ENCODE measurements at regions not wholly inside any gene's neighbourhood (a gene's known extent, or its start where the extent isn't known, plus 50 kb on each side); places are given as distances from the start of the nearest gene placed in this dataset.

GRCh38 chr16:73166947-73167550, 119.1 kb upstream of the ZFHX3 start:
- intact Hi-C loops (cut with DNase I, micrococcal nuclease): no loop called here
- DNase-seq (no peak), ATAC-seq (no peak)

DNA sequence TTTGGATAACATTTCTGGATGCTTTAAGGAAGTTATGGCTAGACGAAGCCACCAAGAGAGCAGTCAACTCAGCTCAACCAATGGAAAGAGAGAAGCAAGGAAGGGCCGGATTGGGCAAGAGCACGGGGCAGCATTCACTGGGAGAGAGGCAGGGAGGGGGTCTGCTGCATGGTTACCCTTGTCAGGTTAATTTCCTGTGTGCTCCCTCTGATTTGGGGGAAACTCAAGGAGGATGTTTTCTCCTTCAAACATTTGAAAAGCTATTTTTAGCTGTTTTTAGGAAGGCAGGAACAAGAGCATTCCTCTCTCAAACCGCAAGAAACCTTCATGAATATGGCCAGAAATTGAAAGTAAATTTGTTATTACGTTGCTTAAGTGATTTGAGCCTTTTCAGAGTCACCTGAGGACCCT, 118.5 kb upstream of the ZFHX3 start:
- no peak for ATAC-seq
- no peak for DNase-seq
- intact Hi-C loops (cut with DNase I, micrococcal nuclease): no loop called here

GRCh38 chr16:73163238-73163815, 115.4 kb upstream of the ZFHX3 start:
- no peak for ATAC-seq

GRCh38 chr16:73161977-73162376, 114.0 kb upstream of the ZFHX3 start:
- intact Hi-C loops (cut with DNase I, micrococcal nuclease): no loop called here
- DNase-seq: no peak
- peak; percentile 58 for ATAC-seq

More at GRCh38 chr16:73163238-73163815, 115.4 kb upstream of the ZFHX3 start:
- intact Hi-C loops (cut with DNase I, micrococcal nuclease): no loop called here
- no peak for DNase-seq

DNA sequence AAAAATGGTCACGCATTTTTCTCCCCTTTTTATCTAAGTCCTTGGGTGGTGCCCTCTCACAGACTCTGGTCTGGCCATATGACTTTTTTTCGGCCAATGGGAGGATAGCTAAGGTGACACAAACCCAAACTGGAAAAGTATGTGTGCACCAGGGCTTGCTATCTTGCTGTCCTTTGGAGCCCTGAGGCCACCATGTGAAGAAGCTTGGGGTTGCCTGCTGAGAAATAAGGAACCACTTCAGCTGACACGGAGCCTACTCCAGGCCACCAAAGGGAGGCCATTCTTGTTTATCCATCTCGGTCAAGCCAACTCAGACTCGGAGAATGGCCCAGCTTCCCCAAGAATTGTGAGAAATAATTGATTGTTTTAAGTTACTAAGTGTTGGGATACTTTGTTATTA, 111.4 kb upstream of the ZFHX3 start:
- no peak for DNase-seq
- ATAC-seq: no peak
- intact Hi-C loops (cut with DNase I, micrococcal nuclease): no loop called here

DNA sequence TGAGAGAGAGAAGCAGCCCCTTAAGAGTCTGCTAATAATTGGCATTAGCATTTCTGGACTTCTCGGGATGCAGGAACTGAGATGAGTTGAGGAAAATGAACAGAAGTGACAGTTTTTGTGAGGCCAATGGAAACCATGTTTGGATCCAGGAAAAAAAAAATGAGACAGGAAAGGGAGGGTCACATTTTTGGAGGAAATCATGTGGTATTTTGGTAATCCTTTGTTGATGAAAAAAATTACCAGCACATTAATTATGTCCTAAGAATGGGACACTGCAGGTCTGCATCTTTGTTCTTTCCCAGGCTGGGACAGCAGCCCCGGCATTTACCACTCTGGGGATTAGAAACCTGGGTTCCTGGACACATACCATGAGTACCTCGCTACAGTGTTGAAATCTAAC, 109.9 kb upstream of the ZFHX3 start:
- intact Hi-C loops (cut with DNase I, micrococcal nuclease): no loop called here
- ATAC-seq (no peak), DNase-seq (no peak)

DNA sequence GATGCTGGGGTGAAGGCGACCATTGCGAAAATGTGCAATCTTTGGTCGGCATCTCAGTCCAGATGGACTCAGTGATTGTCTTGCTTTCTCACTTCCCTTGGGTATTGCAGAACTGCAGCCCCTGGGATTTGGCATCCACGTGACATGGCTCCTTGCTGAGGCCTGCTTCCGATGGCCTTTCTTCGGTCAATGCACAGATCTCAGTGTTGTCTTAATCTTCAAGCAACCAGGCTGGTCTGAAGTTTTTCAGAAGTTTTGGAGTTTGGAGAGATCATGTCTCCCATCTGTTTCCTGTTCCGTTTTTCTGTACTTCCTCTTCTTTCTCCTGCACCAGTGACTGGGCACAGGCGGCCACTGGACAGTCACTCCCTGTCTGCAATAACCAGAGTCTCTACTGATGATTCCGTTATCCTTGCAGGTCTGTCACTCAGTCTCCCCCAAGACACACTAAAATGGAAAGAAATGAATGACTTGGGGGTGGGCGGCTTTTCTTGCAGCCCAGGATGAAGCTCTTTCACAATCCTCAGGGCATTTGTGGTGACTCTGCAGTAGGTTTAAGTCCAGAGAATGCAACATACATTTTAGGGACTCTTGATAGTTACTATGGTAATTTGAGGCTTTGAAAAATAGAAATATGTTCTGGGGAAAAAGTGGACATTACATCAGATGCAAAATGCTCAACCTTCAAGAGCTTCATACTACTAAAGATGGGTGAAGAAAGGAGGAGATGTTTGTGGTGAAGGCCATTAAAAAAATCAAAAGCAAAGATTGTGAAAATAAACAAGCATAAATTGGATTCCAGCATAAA, 106.3 kb upstream of the ZFHX3 start:
- ATAC-seq (peak; percentile 15), DNase-seq (peak; percentile 13 to 34)
- intact Hi-C loops (cut with DNase I, micrococcal nuclease): no loop called here

GRCh38 chr16:73152386-73153125, 104.6 kb upstream of the ZFHX3 start:
- intact Hi-C loops (cut with DNase I, micrococcal nuclease): no loop called here
- ATAC-seq: no peak
- no peak for DNase-seq

GRCh38 chr16:73151941-73152340, 104.0 kb upstream of the ZFHX3 start:
- no peak for DNase-seq
- intact Hi-C loops (cut with DNase I, micrococcal nuclease): no loop called here
- no peak for ATAC-seq

DNA sequence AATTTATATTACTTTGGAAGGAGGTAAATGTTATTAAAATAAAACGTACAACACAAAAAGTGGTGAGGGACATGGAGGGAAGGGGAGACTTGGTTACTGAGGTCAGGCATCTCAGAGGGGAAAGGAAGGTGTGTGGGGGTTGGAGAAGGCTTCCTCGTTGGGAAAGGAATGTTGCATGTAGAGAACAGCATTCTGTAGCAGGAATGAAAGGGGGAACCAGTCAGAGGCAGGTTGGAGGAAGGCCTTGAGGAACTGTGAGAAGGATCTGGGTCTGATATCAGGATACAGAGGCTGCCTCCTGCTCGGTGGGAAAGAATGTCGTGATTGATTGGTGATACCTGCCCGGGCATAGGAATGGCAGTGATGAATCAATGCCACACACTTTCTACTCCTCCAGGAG, 103.3 kb upstream of the ZFHX3 start:
- intact Hi-C loops (cut with DNase I, micrococcal nuclease): no loop called here
- ATAC-seq (no peak), DNase-seq (no peak)

- DNase-seq (no peak), ATAC-seq (no peak)
- intact Hi-C loops (cut with DNase I, micrococcal nuclease): no loop called here
Observed at GRCh38 chr16:73150786-73151185, 102.9 kb upstream of the ZFHX3 start.

DNA sequence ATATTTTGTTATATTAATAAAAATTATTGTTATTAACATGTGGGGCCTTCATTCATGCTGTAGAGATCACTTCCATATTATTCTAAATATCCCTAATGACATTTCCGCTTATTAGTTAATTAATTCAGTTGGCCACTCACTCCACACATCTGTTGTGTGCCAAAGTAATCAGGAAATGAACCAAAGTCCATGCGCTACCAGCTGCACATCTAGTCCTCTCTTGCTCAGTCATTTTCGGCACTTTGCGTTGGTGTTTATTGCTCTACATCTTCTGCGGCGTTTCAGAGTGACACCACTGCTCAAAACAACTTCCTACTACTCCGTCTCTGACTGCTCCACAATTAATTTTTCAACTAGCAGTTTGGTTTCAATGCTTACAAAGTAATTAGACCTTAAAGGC, 101.4 kb upstream of the ZFHX3 start:
- intact Hi-C loops (cut with DNase I, micrococcal nuclease): no loop called here
- ATAC-seq (peak; percentile 97), DNase-seq (peak; percentile 18 to 60)

DNA sequence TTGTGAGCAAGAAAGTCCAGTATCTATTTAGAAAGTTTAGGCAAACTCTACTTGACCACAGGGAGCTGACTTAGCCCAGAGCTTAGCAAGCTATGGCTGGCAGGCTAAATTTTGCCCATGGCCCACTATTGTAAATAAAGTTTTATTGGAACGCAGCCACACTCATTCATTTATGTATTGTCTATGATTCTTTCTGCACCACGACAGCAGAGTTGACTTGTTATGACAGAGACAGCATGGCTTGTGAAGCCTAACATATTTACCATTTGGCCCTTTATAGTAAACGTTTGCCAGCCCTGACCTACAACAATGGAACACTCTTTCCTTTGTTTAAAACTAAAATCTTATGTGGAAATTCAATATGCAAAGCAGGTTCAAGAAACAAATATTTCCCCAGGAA, 100.0 kb upstream of the ZFHX3 start:
- ATAC-seq (no peak), DNase-seq (no peak)
- intact Hi-C loops (cut with DNase I, micrococcal nuclease): no loop called here

DNA sequence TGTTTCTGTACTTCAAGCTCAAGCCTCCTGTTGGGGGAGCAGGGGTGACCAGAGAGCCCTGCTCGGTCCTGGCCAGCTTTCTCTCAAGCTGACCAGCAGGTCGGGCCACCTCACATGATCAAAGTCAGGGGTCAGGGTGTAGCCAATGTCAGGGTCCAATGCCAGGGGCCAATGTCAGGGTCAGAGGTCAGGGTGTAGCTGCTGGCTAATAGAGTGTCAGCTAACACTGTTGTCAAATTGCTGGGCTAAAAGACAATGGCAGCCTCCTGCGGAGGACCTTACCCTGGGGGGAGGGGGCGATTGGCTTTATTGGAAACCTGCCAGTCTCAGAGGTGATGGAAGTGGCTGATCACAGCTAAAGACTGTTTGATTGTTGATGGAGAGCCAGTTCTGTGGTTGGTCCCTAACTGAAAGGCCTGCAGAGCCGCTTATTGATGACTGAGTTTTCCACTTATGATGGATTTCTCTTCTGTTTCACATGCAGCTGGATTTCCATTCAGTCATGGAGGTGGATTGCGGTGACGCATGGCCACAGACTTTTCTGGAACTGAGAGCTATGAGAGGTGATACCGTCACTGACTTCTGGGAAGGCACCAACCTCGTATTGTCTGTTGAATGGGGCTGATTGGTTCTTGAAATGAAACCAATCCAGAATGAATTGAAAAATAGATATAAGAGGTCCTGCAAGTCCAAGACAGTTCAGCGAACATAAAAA, 97.4 kb upstream of the ZFHX3 start:
- intact Hi-C loops (cut with DNase I, micrococcal nuclease): no loop called here
- DNase-seq (no peak), ATAC-seq (no peak)

DNA sequence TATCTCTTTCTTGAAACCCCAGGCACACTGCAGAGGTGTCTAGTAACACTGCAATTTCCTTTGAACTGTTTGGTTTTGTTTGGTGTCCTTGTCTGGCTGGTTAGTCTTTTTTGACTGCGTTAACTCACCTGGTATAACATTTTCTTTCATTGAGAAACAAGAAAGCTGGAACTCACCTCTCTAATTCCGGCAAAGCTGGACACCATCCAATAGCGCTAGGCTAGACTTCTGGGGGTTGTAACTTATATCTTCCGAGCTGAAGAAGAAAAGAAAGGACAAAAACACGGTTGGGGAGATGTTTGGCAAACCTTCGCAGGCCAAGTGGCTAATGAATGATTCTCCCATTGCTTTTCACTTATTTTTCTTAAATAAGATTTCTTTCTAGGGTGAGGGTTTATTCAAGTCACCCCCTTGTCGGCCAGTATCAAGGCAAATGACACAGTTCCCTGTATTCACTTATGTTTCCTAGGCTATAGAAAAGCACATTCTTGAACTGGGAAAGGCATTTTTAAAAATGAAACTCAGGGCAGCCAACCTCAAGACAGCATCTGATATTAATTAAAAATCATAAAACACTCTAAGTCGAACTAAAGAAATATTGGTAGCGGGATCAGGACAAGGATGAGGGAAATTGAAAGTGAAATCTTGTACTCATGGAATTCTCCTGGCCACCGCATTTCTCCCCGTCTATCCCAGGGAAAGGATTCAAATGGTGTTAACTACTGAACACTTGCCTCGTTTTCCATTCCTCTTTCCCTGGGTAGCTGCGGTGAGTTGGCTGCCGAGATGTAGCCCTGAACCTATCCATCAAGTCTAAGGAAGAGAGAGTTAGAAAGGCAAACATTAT, 95.9 kb upstream of the ZFHX3 start:
- intact Hi-C loops (cut with DNase I, micrococcal nuclease): no loop called here
- ATAC-seq (peak; percentile 7), DNase-seq (no peak)

DNA sequence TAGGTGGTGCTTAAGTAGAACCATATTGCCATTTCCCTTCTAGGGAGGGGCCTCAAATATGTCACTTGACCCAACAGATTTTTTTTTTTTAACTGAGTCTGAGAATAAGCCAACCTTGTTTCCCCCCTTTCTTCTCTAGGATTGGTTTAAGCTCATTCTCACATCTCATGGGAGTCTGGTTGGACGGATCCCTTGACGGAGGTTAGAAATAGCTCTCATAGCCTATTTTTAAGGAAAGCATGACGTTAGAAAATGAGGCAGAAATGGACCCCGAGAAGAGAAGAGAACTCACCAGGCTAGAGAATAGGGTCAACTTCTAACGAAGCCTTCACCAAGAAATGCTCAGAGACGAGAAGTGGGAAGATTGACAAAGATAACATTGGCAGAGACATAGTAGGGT, 95.1 kb upstream of the ZFHX3 start:
- intact Hi-C loops (cut with DNase I, micrococcal nuclease): no loop called here
- ATAC-seq (no peak), DNase-seq (no peak)

DNA sequence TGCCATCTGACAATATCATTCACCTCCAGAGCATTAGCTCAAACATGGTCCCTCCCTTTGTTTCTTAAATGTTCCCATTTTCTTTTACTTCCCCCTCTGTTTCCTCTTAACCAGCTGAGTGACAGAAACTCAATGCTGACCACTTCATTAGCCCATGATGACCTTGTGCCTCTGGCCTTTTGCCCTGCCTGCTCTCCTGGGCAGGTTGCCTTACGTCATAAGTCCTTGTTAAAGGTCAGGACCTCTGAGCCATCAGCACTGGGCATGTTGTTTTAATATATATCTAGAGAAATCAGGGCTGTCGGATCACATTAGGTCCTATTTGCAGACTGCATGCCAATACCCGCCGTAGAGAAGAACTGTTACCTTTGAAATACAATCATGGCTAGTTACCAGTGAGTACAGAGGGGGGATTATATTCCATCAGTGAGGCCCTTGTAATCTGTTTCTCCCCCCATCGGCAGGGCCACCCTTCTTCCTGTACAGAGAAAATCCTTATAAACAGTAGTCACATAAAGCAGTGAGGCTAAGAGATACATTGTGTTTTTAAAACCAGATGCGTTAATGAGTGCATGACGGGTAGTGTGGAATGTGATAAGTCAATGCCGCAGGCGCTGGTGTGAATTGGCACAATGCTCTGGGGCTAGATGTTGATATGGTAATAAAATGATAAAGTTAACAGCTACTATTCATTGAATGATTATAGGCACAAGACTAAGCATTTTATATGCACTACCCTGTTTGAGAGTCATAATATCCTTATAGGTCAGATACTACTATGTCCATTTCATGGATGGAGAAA, 94.3 kb upstream of the ZFHX3 start:
- intact Hi-C loops (cut with DNase I, micrococcal nuclease): no loop called here
- DNase-seq: peak in 1 of 2 donors; percentile 26
- peak; percentile 93 for ATAC-seq
